ENCODE measurements at regions not wholly inside any gene's neighbourhood (a gene's known extent, or its start where the extent isn't known, plus 50 kb on each side); places are given as distances from the start of the nearest gene placed in this dataset.

GRCh38 chr5:6181147-6181729 is 197.1 kb downstream of the MED10 start:
- ATAC-seq (no peak), DNase-seq (no peak)
- H3K27ac ChIP-seq: no peak overlapping the region
- H3K4me1 ChIP-seq: no peaks in the 10 kb centered on the region
- intact Hi-C loops (cut with DNase I): loop anchor here in 1 of 10 donors (10.0 kb wide), 1 partner anchor 1216 kb away; no protein-coding TSS in a partner anchor
- H3K4me3 ChIP-seq: no peak overlapping the region
- 73 to 78% (median 76%) methylated on average over 5 of the region's 5 CpGs for WGBS, 4 donors
- TF ChIP-seq POLR2A (IDR thresholded peaks at IDR 0.05) (no peak), CTCF (IDR thresholded peaks at IDR 0.05) (no peak)
- no peaks in the 10 kb centered on the region for H3K36me3 ChIP-seq
- H3K27me3 ChIP-seq: no peaks in the 10 kb centered on the region
- no peaks in the 10 kb centered on the region for H3K9me3 ChIP-seq

- Histone ChIP-seq H3K27ac (no peak overlapping the region), H3K27me3 (no peaks in the 10 kb centered on the region), H3K36me3 (no peaks in the 10 kb centered on the region), H3K4me1 (no peaks in the 10 kb centered on the region), H3K9me3 (no peaks in the 10 kb centered on the region), H3K4me3 (no peak overlapping the region)
- TF ChIP-seq CTCF (IDR thresholded peaks at IDR 0.05) (no peak), POLR2A (IDR thresholded peaks at IDR 0.05) (no peak)
- ATAC-seq (no peak), DNase-seq (no peak)
- WGBS, 4 donors: 71 to 83% (median 77%) methylated on average over 2 of the region's 2 CpGs
- intact Hi-C loops (cut with DNase I): loop anchor here in 1 of 10 donors (10.0 kb wide), 1 partner anchor 1216 kb away; no protein-coding TSS in a partner anchor
Measured at GRCh38 chr5:6180231-6180872, 198.0 kb downstream of the MED10 start.

GRCh38 chr5:6178846-6179532 is 199.4 kb downstream of the MED10 start:
- no peaks in the 10 kb centered on the region for H3K27me3 ChIP-seq
- no peaks in the 10 kb centered on the region for H3K36me3 ChIP-seq
- ATAC-seq: no peak
- no peak for DNase-seq
- no peaks in the 10 kb centered on the region for H3K9me3 ChIP-seq
- no peak for TF ChIP-seq CTCF (IDR thresholded peaks at IDR 0.05)
- TF ChIP-seq POLR2A (IDR thresholded peaks at IDR 0.05): no peak
- H3K27ac ChIP-seq: no peak overlapping the region
- intact Hi-C loops (cut with DNase I): no loop called here
- WGBS, 4 donors: 82 to 94% (median 85%) methylated on average over 2 of the region's 2 CpGs
- H3K4me1 ChIP-seq: no peaks in the 10 kb centered on the region
- H3K4me3 ChIP-seq: no peak overlapping the region

- Histone ChIP-seq H3K27me3 (no peaks in the 10 kb centered on the region), H3K36me3 (no peaks in the 10 kb centered on the region), H3K4me1 (no peaks in the 10 kb centered on the region), H3K9me3 (no peaks in the 10 kb centered on the region), H3K4me3 (no peak overlapping the region), H3K27ac (no peak overlapping the region)
- DNase-seq (no peak), ATAC-seq (no peak)
- 76 to 85% (median 81%) methylated on average over 5 of the region's 5 CpGs for WGBS, 4 donors
- no peak for TF ChIP-seq CTCF (IDR thresholded peaks at IDR 0.05)
- no peak for TF ChIP-seq POLR2A (IDR thresholded peaks at IDR 0.05)
- intact Hi-C loops (cut with DNase I): no loop called here
Measured at GRCh38 chr5:6177926-6178325, 200.4 kb downstream of the MED10 start.

All from heart left ventricle (tissue), 16 donors.